IMR-90 (cell line): ENCODE measurements at regions not wholly inside any gene's neighbourhood (a gene's known extent, or its start where the extent isn't known, plus 50 kb on each side); places are given as distances from the start of the nearest gene placed in this dataset.

Experiments used
- ATAC-seq: fragments of 200-7000 bp; cut with Tn5 transposase; 2 replicates; pipeline ENCODE4 v1.9.1; 2020; ENCODE audit warnings: low read depth, mild to moderate bottlenecking, moderate library complexity
- BruUV-seq: library from RNA; stranded (reverse); fragments of 400-500 nt; replicated peaks from 2 replicates; lab custom pipeline; 2021; lab: Mats Ljungman, UMichigan
- CTCF ChIA-PET: fragments of 300-600 bp; formaldehyde crosslinking; extraction: SDS; loops from one replicate; lab custom pipeline; 2021; ENCODE audit warnings: antibody characterized with exemption; lab: Yijun Ruan, JAX
- POLR2A ChIA-PET: fragments of 300-600 bp; sonication (Branson Sonifier 250); formaldehyde crosslinking; loops from one replicate; lab custom pipeline; 2022; ENCODE audit warnings: antibody characterized with exemption; ENCODE audit not compliant: unreplicated experiment; lab: Charles Lee
- DNase-seq: peaks from one replicate; pipeline ENCODE4 v3.0.0; 2013
- H2AFZ ChIP-seq: replicated peaks from 2 replicates; pipeline ENCODE3; 2013; ENCODE audit warnings: low read length, mild to moderate bottlenecking; ENCODE audit not compliant: poor library complexity
- H2AK5ac ChIP-seq: 2 replicates; pipeline ENCODE4 v1.6.1; 2013; ENCODE audit warnings: low read depth, low read length, inconsistent platforms
- H2AK9ac ChIP-seq: replicated peaks from 2 replicates; pipeline ENCODE3; 2013; ENCODE audit warnings: mild to moderate bottlenecking, low read depth, low read length, moderate library complexity; ENCODE audit not compliant: poor library complexity
- H2BK120ac ChIP-seq: 2 replicates; pipeline ENCODE4 v1.6.1; 2013; ENCODE audit warnings: low read depth, low read length, inconsistent platforms
- H2BK15ac ChIP-seq: 3 replicates; pipeline ENCODE4 v1.6.1; 2013; ENCODE audit warnings: low read depth, low read length, inconsistent platforms
- H2BK20ac ChIP-seq: 2 replicates; pipeline ENCODE4 v1.6.1; 2013; ENCODE audit warnings: low read depth, mild to moderate bottlenecking, inconsistent platforms, low read length, moderate library complexity
- H2BK5ac ChIP-seq: 2 replicates; pipeline ENCODE4 v1.6.1; 2013; ENCODE audit warnings: mild to moderate bottlenecking, low read depth, low read length, inconsistent platforms; ENCODE audit not compliant: poor library complexity, severe bottlenecking
- H3K14ac ChIP-seq: replicated peaks from 2 replicates; pipeline ENCODE4 v1.6.1; 2013; ENCODE audit warnings: low read depth, low read length, inconsistent platforms
- H3K18ac ChIP-seq: 2 replicates; pipeline ENCODE4 v1.6.1; 2013; ENCODE audit warnings: low read depth, low read length, control low read depth
- H3K23ac ChIP-seq: 2 replicates; pipeline ENCODE4 v1.6.1; 2013; ENCODE audit warnings: low read depth, low read length, inconsistent platforms
- H3K27ac ChIP-seq: 2 replicates; pipeline ENCODE4 v1.5.1; 2013; ENCODE audit warnings: mild to moderate bottlenecking, control low read depth, low read length; ENCODE audit not compliant: insufficient read depth
- H3K27me3 ChIP-seq: 2 replicates; pipeline ENCODE4 v1.6.1; 2013; ENCODE audit warnings: low read length; ENCODE audit not compliant: control insufficient read depth, insufficient read depth
- H3K36me3 ChIP-seq: 2 replicates; pipeline ENCODE4 v1.6.1; 2013; ENCODE audit warnings: low read length, mixed read lengths; ENCODE audit not compliant: control insufficient read depth, insufficient read depth
- H3K4ac ChIP-seq: 2 replicates; pipeline ENCODE4 v1.6.1; 2013; ENCODE audit warnings: low read depth, low read length, inconsistent platforms
- H3K4me1 ChIP-seq: 2 replicates; pipeline ENCODE4 v1.6.1; 2013; ENCODE audit warnings: low read length, mixed read lengths; ENCODE audit not compliant: control insufficient read depth, insufficient read depth
- H3K4me2 ChIP-seq: 2 replicates; pipeline ENCODE4 v1.6.1; 2013; ENCODE audit warnings: low read depth, mild to moderate bottlenecking, control low read depth, low read length, moderate library complexity
- H3K4me3 ChIP-seq: 2 replicates; pipeline ENCODE4 v1.5.1; 2013; ENCODE audit warnings: low read depth, mild to moderate bottlenecking, control low read depth, low read length, moderate library complexity; ENCODE audit not compliant: insufficient read depth
- H3K56ac ChIP-seq: 2 replicates; pipeline ENCODE4 v1.6.1; 2013; ENCODE audit warnings: low read length, inconsistent platforms; ENCODE audit not compliant: insufficient read depth; ENCODE audit errors: extremely low read depth
- H3K79me1 ChIP-seq, 2 experiments: 2 replicates each; pipeline ENCODE4 v1.6.1; 2013; ENCODE audit warnings: low read length in 2 of 2, inconsistent platforms in 1 of 2, low read depth in 1 of 2
- H3K9ac ChIP-seq: 2 replicates; pipeline ENCODE4 v1.6.1; 2013; ENCODE audit warnings: low read depth, low read length, control low read depth
- H3K9me1 ChIP-seq: 2 replicates; pipeline ENCODE4 v1.6.1; 2013; ENCODE audit warnings: low read length, inconsistent platforms; ENCODE audit not compliant: insufficient read depth
- H3K9me3 ChIP-seq: 2 replicates; pipeline ENCODE4 v1.6.1; 2013; ENCODE audit warnings: low read length; ENCODE audit not compliant: control insufficient read depth, insufficient read depth
- H4K20me1 ChIP-seq: 2 replicates; pipeline ENCODE4 v1.6.1; 2013; ENCODE audit warnings: low read length, inconsistent platforms; ENCODE audit not compliant: insufficient read depth
- H4K5ac ChIP-seq: 2 replicates; pipeline ENCODE4 v1.6.1; 2013; ENCODE audit warnings: mild to moderate bottlenecking, low read depth, low read length, control low read depth
- H4K8ac ChIP-seq, 2 experiments: 2 replicates each; pipeline ENCODE4 v1.6.1; 2013; ENCODE audit warnings: low read depth in 2 of 2, low read length in 2 of 2, control low read depth in 1 of 2, inconsistent platforms in 1 of 2
- H4K91ac ChIP-seq: 2 replicates; pipeline ENCODE4 v1.6.1; 2013; ENCODE audit warnings: low read depth, low read length, inconsistent platforms; ENCODE audit not compliant: insufficient read depth
- BHLHE40 ChIP-seq: fragments of 150-350 bp; IDR thresholded peaks from 2 replicates; pipeline ENCODE4 v1.6.1; 2016; ENCODE audit warnings: mild to moderate bottlenecking, low read depth, low read length
- CEBPB ChIP-seq: IDR thresholded peaks from 2 replicates; pipeline ENCODE4 v1.6.1; 2012; ENCODE audit warnings: low read depth, low read length, improper control_type of control experiment
- CHD1 ChIP-seq: IDR thresholded peaks from 2 replicates; pipeline ENCODE4 v1.6.1; 2012; ENCODE audit warnings: low read depth, low read length, improper control_type of control experiment
- FOS ChIP-seq: fragments of 150-350 bp; IDR thresholded peaks from 2 replicates; pipeline ENCODE4 v1.6.1; 2016; ENCODE audit warnings: low read depth, low read length
- MAFK ChIP-seq: IDR thresholded peaks from 2 replicates; pipeline ENCODE4 v1.6.1; 2012; ENCODE audit warnings: low read depth, low read length, improper control_type of control experiment
- MAZ ChIP-seq: IDR thresholded peaks from 2 replicates; pipeline ENCODE4 v1.6.1; 2012; ENCODE audit warnings: low read depth, mild to moderate bottlenecking, low read length, improper control_type of control experiment, moderate library complexity, borderline replicate concordance
- MXI1 ChIP-seq: IDR thresholded peaks from 2 replicates; pipeline ENCODE4 v1.6.1; 2012; ENCODE audit warnings: low read depth, mild to moderate bottlenecking, low read length, moderate library complexity, borderline replicate concordance
- NFE2L2 ChIP-seq: fragments of 150-350 bp; IDR thresholded peaks from 2 replicates; pipeline ENCODE4 v1.6.1; 2016; ENCODE audit warnings: low read depth, mild to moderate bottlenecking, low read length
- POLR2A ChIP-seq: IDR thresholded peaks from 2 replicates; pipeline ENCODE4 v1.6.1; 2012; ENCODE audit warnings: mild to moderate bottlenecking, low read depth, low read length
- RAD21 ChIP-seq: IDR thresholded peaks from 2 replicates; pipeline ENCODE4 v1.6.1; 2012; ENCODE audit warnings: low read length, improper control_type of control experiment
- RCOR1 ChIP-seq: IDR thresholded peaks from 2 replicates; pipeline ENCODE4 v1.6.1; 2012; ENCODE audit warnings: mild to moderate bottlenecking, low read length, improper control_type of control experiment; ENCODE audit not compliant: insufficient replicate concordance
- RFX5 ChIP-seq: IDR thresholded peaks from 2 replicates; pipeline ENCODE4 v1.8.0; 2012; ENCODE audit warnings: low read depth, mild to moderate bottlenecking, low read length, moderate library complexity
- SMC3 ChIP-seq: fragments of 150-350 bp; IDR thresholded peaks from 2 replicates; pipeline ENCODE4 v1.6.1; 2016; ENCODE audit warnings: low read depth, mild to moderate bottlenecking, antibody characterized with exemption, low read length, moderate library complexity
- USF2 ChIP-seq: fragments of 150-350 bp; IDR thresholded peaks from 2 replicates; pipeline ENCODE4 v1.6.1; 2017; ENCODE audit warnings: mild to moderate bottlenecking, antibody characterized with exemption, low read length, low read depth
- WGBS, 2 experiments: methylation state at CpG; one replicate each; pipeline versions ENCODE4 v1.1.5 to v1.1.7; 2013; ENCODE audit warnings: missing lambda C conversion rate in 2 of 2; ENCODE audit not compliant: insufficient read length in 1 of 2; ENCODE audit errors: extremely low coverage in 2 of 2; 5-methylcytosine and 5-hydroxymethylcytosine counted together
- dilution Hi-C: fragments of 300-500 bp; cut with HindIII; formaldehyde crosslinking; loops from one replicate; pipeline ENCODE4 v1.14.3; 2018; ENCODE audit warnings: low sequenced_read_pairs; ENCODE audit not compliant: unreplicated experiment
- in situ Hi-C: fragments of 300-500 bp; cut with MboI; formaldehyde crosslinking; loops from 3 replicates; pipeline ENCODE4 v1.14.3; 2019; ENCODE audit warnings: low sequenced_read_pairs, inconsistent platforms, mixed read lengths
- intact Hi-C: fragments of 100-400 bp; cut with micrococcal nuclease; formaldehyde crosslinking; loops from 2 replicates; pipeline ENCODE4 v1.10.0; 2022
- TF ChIP-seq, protein P1 (sequence below): conservative IDR thresholded peaks from 2 replicates; pipeline ENCODE4 v1.5.1; 2012; ENCODE audit warnings: mild to moderate bottlenecking, low read depth, low read length, improper control_type of control experiment
- TF ChIP-seq, protein P2 (sequence below): fragments of 150-350 bp; IDR thresholded peaks from 2 replicates; pipeline ENCODE4 v1.6.1; 2016; ENCODE audit warnings: low read depth, mild to moderate bottlenecking, low read length, moderate library complexity, borderline replicate concordance

- in situ Hi-C loops: no loop called here
Observed at GRCh38 chr9:87158765-87159164, 211.5 kb upstream of the GAS1 start.

More at GRCh38 chr9:87158765-87159164, 211.5 kb upstream of the GAS1 start:
- BruUV-seq: no TSS peak
- H3K14ac ChIP-seq: no peak overlapping the region
- H2AK9ac ChIP-seq: no peak overlapping the region
- no peaks in the 10 kb centered on the region for H4K20me1 ChIP-seq
- H3K4me1 ChIP-seq: no peaks in the 10 kb centered on the region
- intact Hi-C loops: no loop called here
- no peak overlapping the region for H4K91ac ChIP-seq
- no peak overlapping the region for H2BK15ac ChIP-seq
- H3K56ac ChIP-seq: no peak overlapping the region
- no peak for ATAC-seq
- no peak overlapping the region for H3K9ac ChIP-seq
- 40% methylated on average over 1 of the region's 2 CpGs; no CpG with 5 or more reads in 1 of the 2 experiments for WGBS, 2 experiments
- no peak overlapping the region for H4K8ac ChIP-seq
- H3K4me3 ChIP-seq: no peak overlapping the region
- DNase-seq: no peak
- ChIA-PET CTCF (no interaction called here), POLR2A (no interaction called here)
- no peak overlapping the region for H2AK5ac ChIP-seq
- H3K23ac ChIP-seq: no peak overlapping the region
- H2BK120ac ChIP-seq: no peak overlapping the region
- no peaks in the 10 kb centered on the region for H3K79me1 ChIP-seq
- no peak overlapping the region for H2AFZ ChIP-seq
- no peak overlapping the region for H3K18ac ChIP-seq
- H3K4me2 ChIP-seq: no peak overlapping the region
- H3K27ac ChIP-seq: no peak overlapping the region
- no peaks in the 10 kb centered on the region for H3K27me3 ChIP-seq
- H4K5ac ChIP-seq: no peak overlapping the region
- no peaks in the 10 kb centered on the region for H3K9me3 ChIP-seq
- H3K36me3 ChIP-seq: no peaks in the 10 kb centered on the region
- TF ChIP-seq MXI1 (no peak), BHLHE40 (no peak), MAFK (no peak), RAD21 (no peak), NFE2L2 (no peak), FOS (no peak), CHD1 (no peak), SMC3 (no peak), RFX5 (no peak), CEBPB (no peak), USF2 (no peak), POLR2A (no peak), MAZ (no peak), RCOR1 (no peak)
- TF ChIP-seq, protein P1, sequence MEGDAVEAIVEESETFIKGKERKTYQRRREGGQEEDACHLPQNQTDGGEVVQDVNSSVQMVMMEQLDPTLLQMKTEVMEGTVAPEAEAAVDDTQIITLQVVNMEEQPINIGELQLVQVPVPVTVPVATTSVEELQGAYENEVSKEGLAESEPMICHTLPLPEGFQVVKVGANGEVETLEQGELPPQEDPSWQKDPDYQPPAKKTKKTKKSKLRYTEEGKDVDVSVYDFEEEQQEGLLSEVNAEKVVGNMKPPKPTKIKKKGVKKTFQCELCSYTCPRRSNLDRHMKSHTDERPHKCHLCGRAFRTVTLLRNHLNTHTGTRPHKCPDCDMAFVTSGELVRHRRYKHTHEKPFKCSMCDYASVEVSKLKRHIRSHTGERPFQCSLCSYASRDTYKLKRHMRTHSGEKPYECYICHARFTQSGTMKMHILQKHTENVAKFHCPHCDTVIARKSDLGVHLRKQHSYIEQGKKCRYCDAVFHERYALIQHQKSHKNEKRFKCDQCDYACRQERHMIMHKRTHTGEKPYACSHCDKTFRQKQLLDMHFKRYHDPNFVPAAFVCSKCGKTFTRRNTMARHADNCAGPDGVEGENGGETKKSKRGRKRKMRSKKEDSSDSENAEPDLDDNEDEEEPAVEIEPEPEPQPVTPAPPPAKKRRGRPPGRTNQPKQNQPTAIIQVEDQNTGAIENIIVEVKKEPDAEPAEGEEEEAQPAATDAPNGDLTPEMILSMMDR: no peak
- TF ChIP-seq, protein P2, sequence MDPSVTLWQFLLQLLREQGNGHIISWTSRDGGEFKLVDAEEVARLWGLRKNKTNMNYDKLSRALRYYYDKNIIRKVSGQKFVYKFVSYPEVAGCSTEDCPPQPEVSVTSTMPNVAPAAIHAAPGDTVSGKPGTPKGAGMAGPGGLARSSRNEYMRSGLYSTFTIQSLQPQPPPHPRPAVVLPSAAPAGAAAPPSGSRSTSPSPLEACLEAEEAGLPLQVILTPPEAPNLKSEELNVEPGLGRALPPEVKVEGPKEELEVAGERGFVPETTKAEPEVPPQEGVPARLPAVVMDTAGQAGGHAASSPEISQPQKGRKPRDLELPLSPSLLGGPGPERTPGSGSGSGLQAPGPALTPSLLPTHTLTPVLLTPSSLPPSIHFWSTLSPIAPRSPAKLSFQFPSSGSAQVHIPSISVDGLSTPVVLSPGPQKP: no peak
- dilution Hi-C loops: no loop called here
- H3K4ac ChIP-seq: no peak overlapping the region
- H2BK20ac ChIP-seq: no peak overlapping the region
- H3K9me1 ChIP-seq: no peaks in the 10 kb centered on the region
- H2BK5ac ChIP-seq: no peak overlapping the region
